Liver (tissue), 8 donors: ENCODE measurements at regions not wholly inside any gene's neighbourhood (a gene's known extent, or its start where the extent isn't known, plus 50 kb on each side); places are given as distances from the start of the nearest gene placed in this dataset.

ENCODE experiments used
- DNase-seq: peaks from one replicate; pipeline ENCODE4 v3.0.0-alpha.2; 2017; ENCODE audit warnings: low spot score
- H3K27ac ChIP-seq, 2 donors: one replicate each; pipeline ENCODE4 v1.7.0; 2013; ENCODE audit warnings: inconsistent platforms in 2 of 2, low read length in 2 of 2, control low read depth in 1 of 2, low read depth in 1 of 2, mild to moderate bottlenecking in 1 of 2
- H3K27me3 ChIP-seq, 4 donors: one replicate each; pipeline versions ENCODE4 v1.6.1 to v1.7.0; 2013; ENCODE audit warnings: low read length in 3 of 4, inconsistent platforms in 1 of 4, mild to moderate bottlenecking in 1 of 4, moderate library complexity in 1 of 4; ENCODE audit not compliant: control insufficient read depth in 4 of 4, insufficient read depth in 4 of 4
- H3K36me3 ChIP-seq, 4 donors: one replicate each; pipeline versions ENCODE4 v1.6.1 to v1.7.0; 2013; ENCODE audit warnings: low read length in 3 of 4, mild to moderate bottlenecking in 3 of 4, low read depth in 1 of 4, moderate library complexity in 1 of 4; ENCODE audit not compliant: control insufficient read depth in 4 of 4, insufficient read depth in 3 of 4
- H3K4me1 ChIP-seq, 4 donors: one replicate each; pipeline versions ENCODE4 v1.6.1 to v1.7.0; 2013; ENCODE audit warnings: low read length in 3 of 4, mild to moderate bottlenecking in 3 of 4, moderate library complexity in 1 of 4; ENCODE audit not compliant: control insufficient read depth in 4 of 4, insufficient read depth in 4 of 4
- H3K4me3 ChIP-seq, 3 donors: one replicate each; pipeline versions ENCODE4 v1.6.1 to v1.7.0; 2013; ENCODE audit warnings: low read length in 3 of 3, control low read depth in 1 of 3, low read depth in 1 of 3, mild to moderate bottlenecking in 1 of 3
- H3K9ac ChIP-seq, 2 donors: one replicate each; pipeline ENCODE4 v1.7.0; 2013; ENCODE audit warnings: low read length in 2 of 2, mild to moderate bottlenecking in 2 of 2, moderate library complexity in 2 of 2, control low read depth in 1 of 2, low read depth in 1 of 2
- H3K9me3 ChIP-seq, 4 donors: one replicate each; pipeline versions ENCODE4 v1.6.1 to v1.7.0; 2013; ENCODE audit warnings: low read length in 3 of 4; ENCODE audit not compliant: control insufficient read depth in 4 of 4
- CTCF ChIP-seq: fragments of 150-350 bp; IDR thresholded peaks from 2 replicates; pipeline ENCODE4 v1.5.1; 2017; ENCODE audit warnings: improper control_type of control experiment, low read depth, low read length; ENCODE audit not compliant: missing input control
- HNF4G ChIP-seq: IDR thresholded peaks from 2 replicates; pipeline ENCODE4 v1.6.1; 2016; ENCODE audit warnings: antibody characterized with exemption
- JUND ChIP-seq, 2 donors: IDR thresholded peaks; 2 replicates each; pipeline ENCODE4 v1.6.1; 2016; ENCODE audit warnings: antibody characterized with exemption in 2 of 2
- NR2F2 ChIP-seq: IDR thresholded peaks from 2 replicates; pipeline ENCODE4 v1.6.1; 2016; ENCODE audit warnings: antibody characterized with exemption
- RAD21 ChIP-seq, 2 donors: IDR thresholded peaks; 2 replicates each; pipeline ENCODE4 v1.6.1; 2016; ENCODE audit warnings: antibody characterized with exemption in 2 of 2, mild to moderate bottlenecking in 2 of 2
- TAF1 ChIP-seq: conservative IDR thresholded peaks from 2 replicates; pipeline ENCODE4 v1.6.1; 2016; ENCODE audit warnings: antibody characterized with exemption, mild to moderate bottlenecking
- WGBS: extraction: QIAGEN DNeasy Blood & Tissue Kit; methylation state at CpG from one replicate; pipeline ENCODE4 v1.1.7; 2013; 5-methylcytosine and 5-hydroxymethylcytosine counted together
- TF ChIP-seq, protein P1 (sequence below): IDR thresholded peaks from 2 replicates; pipeline ENCODE4 v1.6.1; 2016; ENCODE audit warnings: antibody characterized with exemption
- donor health status: healthy.
- donor health status: healthy.
- donor health status: healthy.
- donor health status: healthy.
- donor health status: healthy.

DNA sequence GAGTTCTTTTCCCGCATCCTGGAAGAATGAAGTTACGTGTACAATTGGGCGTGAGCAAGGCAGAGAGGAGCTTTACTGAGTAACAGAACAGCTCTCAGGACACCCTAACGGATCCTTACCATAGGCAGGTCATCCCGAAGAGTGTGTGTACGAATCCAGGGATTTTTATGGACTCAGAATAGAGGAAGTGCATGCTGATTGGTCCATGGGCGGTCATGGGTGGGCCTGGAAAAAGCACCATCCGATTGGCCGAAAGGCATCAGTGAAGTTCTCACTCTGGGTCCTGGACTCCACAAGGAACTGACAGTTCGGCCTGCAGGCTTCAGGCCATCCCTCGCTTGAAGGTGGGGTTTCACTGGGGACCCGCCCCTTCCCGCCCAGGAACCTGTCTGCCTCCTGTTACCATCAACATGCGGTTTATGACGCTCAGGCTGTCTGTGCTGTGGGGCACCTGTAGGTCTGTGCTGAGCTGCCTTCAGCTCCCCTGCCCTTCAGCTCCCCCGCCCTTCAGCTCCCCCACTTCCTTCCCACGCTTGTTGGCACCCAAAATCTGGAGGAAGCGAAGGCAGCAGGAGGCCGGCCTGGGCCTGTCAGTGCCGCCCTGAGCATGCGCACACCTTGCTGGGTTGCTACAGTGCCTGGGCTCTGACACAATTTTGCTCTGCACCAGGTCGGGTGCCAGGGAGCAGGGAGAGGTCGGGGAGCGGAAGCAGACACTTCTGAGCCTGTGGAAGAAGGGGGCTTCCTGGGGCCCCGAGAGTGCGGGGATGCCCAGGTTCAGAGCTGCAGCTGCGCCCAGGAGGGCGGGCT lies 57.9 kb upstream of the MANEA start (continued):
- TF ChIP-seq CTCF = no peak
- TF ChIP-seq NR2F2 = no peak

- Histone ChIP-seq H3K4me3 (no peak overlapping the region), H3K4me1 (no peaks in the 10 kb centered on the region), H3K36me3 (no peaks in the 10 kb centered on the region), H3K9ac (no peak overlapping the region), H3K9me3 (no peaks in the 10 kb centered on the region), H3K27ac (no peak overlapping the region), H3K27me3 (no peaks in the 10 kb centered on the region)
- TF ChIP-seq RAD21 (IDR thresholded peaks at IDR 0.05) (no peak), CTCF (no peak), JUND (IDR thresholded peaks at IDR 0.05) (no peak), HNF4G (no peak), TAF1 (no peak)
- TF ChIP-seq, protein P1, sequence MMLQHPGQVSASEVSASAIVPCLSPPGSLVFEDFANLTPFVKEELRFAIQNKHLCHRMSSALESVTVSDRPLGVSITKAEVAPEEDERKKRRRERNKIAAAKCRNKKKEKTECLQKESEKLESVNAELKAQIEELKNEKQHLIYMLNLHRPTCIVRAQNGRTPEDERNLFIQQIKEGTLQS = no peak
- WGBS = 26% methylated on average over 2 of the region's 2 CpGs
- DNase-seq = no peak
Measured at GRCh38 chr6:95521181-95521580, 56.2 kb upstream of the MANEA start.
